GM06990 (cell line): ENCODE measurements at regions not wholly inside any gene's neighbourhood (a gene's known extent, or its start where the extent isn't known, plus 50 kb on each side); places are given as distances from the start of the nearest gene placed in this dataset.

ENCODE experiments used
- DNase-seq: peaks from one replicate; pipeline ENCODE4 v3.0.0-alpha.2; 2011; ENCODE audit not compliant: insufficient read length; ENCODE audit errors: extremely low read depth
- H3K27me3 ChIP-seq: replicated peaks from 2 replicates; pipeline ENCODE4 v1.6.0; 2011; ENCODE audit warnings: low read length; ENCODE audit not compliant: control insufficient read depth, insufficient read depth
- H3K36me3 ChIP-seq: 2 replicates; pipeline ENCODE4 v1.5.1; 2011; ENCODE audit warnings: low read length; ENCODE audit not compliant: control insufficient read depth, insufficient read depth
- H3K4me3 ChIP-seq: replicated peaks from 2 replicates; pipeline ENCODE4 v1.5.1; 2011; ENCODE audit warnings: low read depth, mild to moderate bottlenecking, control low read depth, low read length
- TF ChIP-seq, protein P1 (sequence below): IDR thresholded peaks from 2 replicates; pipeline ENCODE4 v1.5.1; 2011; ENCODE audit warnings: low read length, control low read depth, mild to moderate bottlenecking, inconsistent platforms; ENCODE audit not compliant: insufficient read depth, poor library complexity, severe bottlenecking

DNA sequence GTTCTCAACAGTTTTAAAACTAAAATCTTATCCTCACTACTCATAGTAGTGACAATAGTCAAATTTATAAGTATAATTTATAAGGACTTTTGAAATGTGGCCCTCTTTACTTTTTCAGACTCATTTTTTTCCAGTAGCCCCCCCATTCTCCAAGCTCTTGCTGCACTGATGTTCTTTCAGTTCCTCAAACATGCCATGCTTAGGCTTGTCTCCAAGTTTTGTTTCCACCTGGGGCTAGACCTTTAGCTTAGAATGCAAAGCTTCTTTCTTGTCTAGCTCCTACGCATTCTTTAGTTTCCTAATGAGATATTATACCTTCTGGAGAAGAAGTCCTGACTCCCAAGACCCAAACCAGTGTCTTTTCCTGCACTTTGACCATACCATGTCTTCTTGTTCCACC is 222.6 kb downstream of the NOL4 start:
- no peak for DNase-seq
- Histone ChIP-seq H3K27me3 (no peaks in the 10 kb centered on the region), H3K4me3 (no peak overlapping the region), H3K36me3 (no peaks in the 10 kb centered on the region)
- TF ChIP-seq, protein P1, sequence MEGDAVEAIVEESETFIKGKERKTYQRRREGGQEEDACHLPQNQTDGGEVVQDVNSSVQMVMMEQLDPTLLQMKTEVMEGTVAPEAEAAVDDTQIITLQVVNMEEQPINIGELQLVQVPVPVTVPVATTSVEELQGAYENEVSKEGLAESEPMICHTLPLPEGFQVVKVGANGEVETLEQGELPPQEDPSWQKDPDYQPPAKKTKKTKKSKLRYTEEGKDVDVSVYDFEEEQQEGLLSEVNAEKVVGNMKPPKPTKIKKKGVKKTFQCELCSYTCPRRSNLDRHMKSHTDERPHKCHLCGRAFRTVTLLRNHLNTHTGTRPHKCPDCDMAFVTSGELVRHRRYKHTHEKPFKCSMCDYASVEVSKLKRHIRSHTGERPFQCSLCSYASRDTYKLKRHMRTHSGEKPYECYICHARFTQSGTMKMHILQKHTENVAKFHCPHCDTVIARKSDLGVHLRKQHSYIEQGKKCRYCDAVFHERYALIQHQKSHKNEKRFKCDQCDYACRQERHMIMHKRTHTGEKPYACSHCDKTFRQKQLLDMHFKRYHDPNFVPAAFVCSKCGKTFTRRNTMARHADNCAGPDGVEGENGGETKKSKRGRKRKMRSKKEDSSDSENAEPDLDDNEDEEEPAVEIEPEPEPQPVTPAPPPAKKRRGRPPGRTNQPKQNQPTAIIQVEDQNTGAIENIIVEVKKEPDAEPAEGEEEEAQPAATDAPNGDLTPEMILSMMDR: no peak

DNA sequence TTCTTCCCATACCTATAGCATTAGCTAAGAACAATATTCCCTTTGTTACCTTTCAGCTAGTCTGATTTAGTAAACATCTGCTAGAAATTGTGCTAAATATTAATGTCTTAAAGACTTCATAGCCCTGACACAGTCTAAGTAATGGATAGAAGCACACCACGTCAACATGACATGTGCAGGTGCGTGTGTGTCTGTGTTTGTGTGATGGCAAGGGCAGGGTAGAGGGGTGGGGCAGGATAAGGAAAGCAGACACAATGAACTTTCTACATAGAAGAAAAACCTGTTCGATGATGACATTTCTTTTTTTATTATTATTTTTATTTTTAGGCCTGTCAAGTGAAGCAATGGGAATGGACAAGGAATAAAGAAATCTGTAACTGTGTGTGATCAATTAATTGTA is 223.3 kb downstream of the NOL4 start:
- H3K4me3 ChIP-seq: no peak overlapping the region
- H3K36me3 ChIP-seq: no peaks in the 10 kb centered on the region
- H3K27me3 ChIP-seq: no peaks in the 10 kb centered on the region
- DNase-seq: no peak
- TF ChIP-seq, protein P1: no peak

DNA sequence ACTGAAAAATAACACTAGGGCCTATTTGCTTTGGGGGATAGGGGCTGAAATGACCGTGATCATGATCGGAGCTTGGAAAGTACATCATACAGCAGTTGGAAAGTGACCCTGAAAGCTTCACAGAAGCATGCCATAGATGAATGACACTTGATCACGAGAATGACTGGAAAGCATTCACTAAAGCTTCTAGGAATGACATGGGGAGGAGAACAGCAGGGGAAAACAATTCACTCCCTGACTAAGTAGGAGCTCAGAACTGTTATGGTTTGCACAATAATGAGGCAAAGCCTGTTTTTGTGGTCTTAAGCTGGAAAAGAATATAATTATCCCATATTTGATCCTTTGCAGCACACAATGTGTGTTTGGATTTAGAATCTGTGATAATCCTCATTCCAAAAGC is 237.5 kb downstream of the NOL4 start:
- no peak overlapping the region for H3K4me3 ChIP-seq
- TF ChIP-seq, protein P1: no peak
- H3K27me3 ChIP-seq: no peaks in the 10 kb centered on the region
- DNase-seq: no peak
- H3K36me3 ChIP-seq: no peaks in the 10 kb centered on the region

DNA sequence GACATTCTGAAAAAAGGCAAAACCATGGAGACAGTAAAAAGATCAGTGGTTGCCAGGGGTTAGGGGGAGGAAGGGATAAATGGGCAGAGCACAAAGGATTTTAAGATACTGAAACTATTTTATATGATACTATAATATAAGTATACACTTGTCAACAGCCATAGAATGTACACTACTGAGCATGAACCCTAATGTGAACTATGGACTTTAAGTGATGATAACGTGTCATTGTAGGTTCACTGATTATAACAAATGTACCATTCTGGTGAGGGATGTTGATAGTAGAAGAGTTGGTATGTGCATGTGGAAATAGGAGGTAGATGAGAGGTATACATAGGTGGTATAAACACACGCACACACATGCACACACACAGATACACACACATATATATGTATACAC is 241.6 kb downstream of the NOL4 start:
- no peaks in the 10 kb centered on the region for H3K36me3 ChIP-seq

DNA sequence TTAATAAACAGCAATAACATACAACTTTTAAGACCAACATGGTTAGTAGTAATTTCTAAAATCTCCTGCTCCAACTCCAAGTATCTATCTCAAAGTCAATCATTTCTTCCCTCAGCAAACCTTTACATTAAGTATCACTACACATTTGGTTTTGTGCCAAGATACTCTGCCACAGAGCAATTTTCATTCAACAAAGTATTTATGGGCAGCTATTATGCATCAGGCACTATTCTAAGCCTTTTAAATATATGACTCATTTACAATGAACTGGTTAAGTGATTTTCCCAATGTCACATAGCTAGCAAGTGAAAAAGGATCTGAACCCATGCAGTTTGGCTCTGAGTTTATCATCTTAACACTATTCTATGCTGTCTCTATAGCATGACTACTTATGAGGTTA is 264.3 kb downstream of the NOL4 start:
- TF ChIP-seq, protein P1: no peak
- H3K4me3 ChIP-seq: no peak overlapping the region
- no peaks in the 10 kb centered on the region for H3K27me3 ChIP-seq
- H3K36me3 ChIP-seq: no peaks in the 10 kb centered on the region
- DNase-seq: no peak

More for the DNA sequence above, 241.6 kb downstream of the NOL4 start:
- DNase-seq: no peak
- TF ChIP-seq, protein P1: no peak
- Histone ChIP-seq H3K4me3 (no peak overlapping the region), H3K27me3 (no peaks in the 10 kb centered on the region)

DNA sequence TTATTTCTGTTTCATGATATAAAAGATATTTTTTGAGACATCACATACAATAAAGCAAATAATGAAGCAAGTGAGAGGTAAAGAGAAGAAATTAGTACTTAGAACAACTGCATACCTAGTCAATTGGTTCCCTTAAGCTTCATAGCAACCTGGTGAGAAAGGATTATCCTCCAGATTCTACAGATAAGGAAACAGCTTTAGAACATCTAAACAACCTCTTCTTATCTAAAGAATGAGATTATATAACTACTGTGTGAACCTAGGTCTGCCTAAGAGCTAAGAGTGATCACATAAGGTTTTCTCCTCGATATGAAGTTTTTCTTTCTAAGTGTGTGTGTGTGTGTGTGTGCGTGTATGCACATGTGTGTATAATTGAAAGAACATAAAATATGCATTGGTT is 265.1 kb downstream of the NOL4 start:
- no peak for DNase-seq
- TF ChIP-seq, protein P1: no peak

More for the DNA sequence above, 265.1 kb downstream of the NOL4 start:
- no peaks in the 10 kb centered on the region for H3K27me3 ChIP-seq
- no peak overlapping the region for H3K4me3 ChIP-seq
- no peaks in the 10 kb centered on the region for H3K36me3 ChIP-seq
